ENCODE measurements at regions not wholly inside any gene's neighbourhood (a gene's known extent, or its start where the extent isn't known, plus 50 kb on each side); places are given as distances from the start of the nearest gene placed in this dataset.

GRCh38 chr4:183797445-183798300 is 107.4 kb upstream of the STOX2 start:
- DNase-seq, result peak; percentile 60
- intact Hi-C loops (cut with micrococcal nuclease; ENCODE audit: unreplicated experiment), result no loop called here
- Mint-ChIP-seq H3K4me1 (ENCODE audit: low read depth, unreplicated experiment) (no peaks in the 10 kb centered on the region), H3K9me3 (ENCODE audit: low read depth, unreplicated experiment) (no peaks in the 10 kb centered on the region), H3K36me3 (ENCODE audit: insufficient read depth, unreplicated experiment) (peaks cover 14% of the 10 kb centered on the region), H3K27ac (ENCODE audit: unreplicated experiment) (no peak overlapping the region), H3K4me3 (ENCODE audit: low read depth, unreplicated experiment) (peak overlapping the region; percentile 70), H3K27me3 (ENCODE audit: unreplicated experiment) (no peaks in the 10 kb centered on the region)
- no TSS peak for BruUV-seq (replicated peaks)
- CTCF ChIA-PET, result no interaction called here
- no peak for TF ChIP-seq CTCF (IDR thresholded peaks at IDR 0.05; ENCODE audit: unreplicated experiment)

GRCh38 chr4:183798301-183799253 is 106.5 kb upstream of the STOX2 start:
- H3K4me1 Mint-ChIP-seq (ENCODE audit: low read depth, unreplicated experiment), result no peaks in the 10 kb centered on the region
- peak overlapping the region; percentile 39 for H3K27ac Mint-ChIP-seq (ENCODE audit: unreplicated experiment)
- CTCF ChIA-PET, result no interaction called here
- peak overlapping the region; percentile 70 for H3K4me3 Mint-ChIP-seq (ENCODE audit: low read depth, unreplicated experiment)
- no peaks in the 10 kb centered on the region for H3K9me3 Mint-ChIP-seq (ENCODE audit: low read depth, unreplicated experiment)
- no peak for TF ChIP-seq CTCF (IDR thresholded peaks at IDR 0.05; ENCODE audit: unreplicated experiment)
- no TSS peak for BruUV-seq (replicated peaks)
- DNase-seq, result no peak
- H3K36me3 Mint-ChIP-seq (ENCODE audit: insufficient read depth, unreplicated experiment), result peaks cover 14% of the 10 kb centered on the region
- no peaks in the 10 kb centered on the region for H3K27me3 Mint-ChIP-seq (ENCODE audit: unreplicated experiment)
- intact Hi-C loops (cut with micrococcal nuclease; ENCODE audit: unreplicated experiment), result no loop called here

GRCh38 chr4:183801457-183802165 is 103.5 kb upstream of the STOX2 start:
- BruUV-seq (replicated peaks), result no TSS peak
- Mint-ChIP-seq H3K9me3 (ENCODE audit: low read depth, unreplicated experiment) (no peaks in the 10 kb centered on the region), H3K36me3 (ENCODE audit: insufficient read depth, unreplicated experiment) (peaks cover 14% of the 10 kb centered on the region), H3K4me1 (ENCODE audit: low read depth, unreplicated experiment) (no peaks in the 10 kb centered on the region), H3K4me3 (ENCODE audit: low read depth, unreplicated experiment) (no peak overlapping the region), H3K27me3 (ENCODE audit: unreplicated experiment) (no peaks in the 10 kb centered on the region), H3K27ac (ENCODE audit: unreplicated experiment) (no peak overlapping the region)
- CTCF ChIA-PET, result no interaction called here
- no peak for DNase-seq
- intact Hi-C loops (cut with micrococcal nuclease; ENCODE audit: unreplicated experiment), result no loop called here
- no peak for TF ChIP-seq CTCF (IDR thresholded peaks at IDR 0.05; ENCODE audit: unreplicated experiment)

GRCh38 chr4:183806341-183806740 is 98.8 kb upstream of the STOX2 start:
- Mint-ChIP-seq H3K4me1 (ENCODE audit: low read depth, unreplicated experiment) (no peaks in the 10 kb centered on the region), H3K36me3 (ENCODE audit: insufficient read depth, unreplicated experiment) (peaks cover 4% of the 10 kb centered on the region), H3K4me3 (ENCODE audit: low read depth, unreplicated experiment) (no peak overlapping the region), H3K27ac (ENCODE audit: unreplicated experiment) (no peak overlapping the region), H3K9me3 (ENCODE audit: low read depth, unreplicated experiment) (no peaks in the 10 kb centered on the region), H3K27me3 (ENCODE audit: unreplicated experiment) (no peaks in the 10 kb centered on the region)
- CTCF ChIA-PET, result no interaction called here
- DNase-seq, result no peak
- no TSS peak for BruUV-seq (replicated peaks)
- TF ChIP-seq CTCF (IDR thresholded peaks at IDR 0.05; ENCODE audit: unreplicated experiment), result no peak
- intact Hi-C loops (cut with micrococcal nuclease; ENCODE audit: unreplicated experiment), result no loop called here
